Endothelial cell of umbilical vein (primary cell): ENCODE measurements at regions not wholly inside any gene's neighbourhood (a gene's known extent, or its start where the extent isn't known, plus 50 kb on each side); places are given as distances from the start of the nearest gene placed in this dataset.

Experiments
- BruUV-seq: library from RNA; stranded (reverse); fragments of 400-500 nt; replicated peaks from 2 replicates; lab custom pipeline; 2021; lab: Mats Ljungman, UMichigan
- CTCF ChIA-PET: fragments of 300-600, 350-600 bp; sonication (Branson Sonifier 250); formaldehyde crosslinking; loops from one replicate; lab custom pipeline; 2021; ENCODE audit warnings: antibody characterized with exemption, inconsistent platforms; lab: Charles Lee
- POLR2A ChIA-PET: fragments of 300-600, 350-600 bp; sonication (Branson Sonifier 250); formaldehyde crosslinking; loops from one replicate; lab custom pipeline; 2021; ENCODE audit warnings: antibody characterized with exemption, inconsistent platforms; lab: Charles Lee
- DNase-seq: peaks from one replicate; pipeline ENCODE4 v3.0.0-alpha.2; 2011; ENCODE audit warnings: low read depth, low spot score
- FAIRE-seq: peaks from 2 replicates; lab custom pipeline; 2011; peaks lifted over from hg19 to GRCh38; lab: Jason Lieb, UNC
- H2AFZ ChIP-seq: 2 replicates; pipeline ENCODE4 v1.6.0; 2012; ENCODE audit warnings: low read depth, low read length, control low read depth, inconsistent platforms
- H3K27ac ChIP-seq: 2 replicates; pipeline ENCODE4 v1.5.1; 2011; ENCODE audit warnings: low read depth, mild to moderate bottlenecking, control low read depth, low read length, moderate library complexity; ENCODE audit not compliant: insufficient read depth
- H3K27me3 ChIP-seq, 2 experiments: 2 replicates each; pipeline versions ENCODE4 v1.6.0 to v1.6.1; 2011; ENCODE audit warnings: low read length in 2 of 2, mixed read lengths in 1 of 2; ENCODE audit not compliant: control insufficient read depth in 2 of 2, insufficient read depth in 2 of 2
- H3K36me3 ChIP-seq, 2 experiments: 2 replicates in 1 of 2; 3 replicates in 1 of 2; pipeline ENCODE4 v1.5.1; 2011; ENCODE audit warnings: low read length in 2 of 2, mild to moderate bottlenecking in 1 of 2, moderate library complexity in 1 of 2; ENCODE audit not compliant: control insufficient read depth in 2 of 2, insufficient read depth in 2 of 2; ENCODE audit errors: extremely low read depth in 1 of 2
- H3K4me1 ChIP-seq: 3 replicates; pipeline ENCODE4 v1.5.1; 2011; ENCODE audit warnings: mild to moderate bottlenecking, low read length; ENCODE audit not compliant: control insufficient read depth, insufficient read depth; ENCODE audit errors: extremely low read depth
- H3K4me2 ChIP-seq: 2 replicates; pipeline ENCODE4 v1.6.1; 2011; ENCODE audit warnings: low read length, control low read depth, mixed read lengths; ENCODE audit not compliant: insufficient read depth
- H3K4me3 ChIP-seq, 3 experiments: fragments of 200-600 bp in 1 of 3; sonication (generic), shearing (Covaris generic) in 1 of 3; replicated peaks in 1 of 3; 2 replicates each; pipeline ENCODE4 v1.5.1; 2011 to 2016; ENCODE audit warnings: control low read depth in 3 of 3, low read length in 3 of 3, mild to moderate bottlenecking in 2 of 3, inconsistent platforms in 1 of 3, low read depth in 1 of 3, moderate library complexity in 1 of 3; ENCODE audit not compliant: insufficient read depth in 1 of 3
- H3K79me2 ChIP-seq: 2 replicates; pipeline ENCODE4 v1.6.0; 2012; ENCODE audit warnings: low read length, inconsistent platforms; ENCODE audit not compliant: control insufficient read depth, insufficient read depth
- H3K9ac ChIP-seq: replicated peaks from 2 replicates; pipeline ENCODE3; 2011; ENCODE audit warnings: low read length, control low read depth; ENCODE audit not compliant: insufficient read depth; ENCODE audit errors: extremely low read depth
- H3K9me1 ChIP-seq: replicated peaks from 3 replicates; pipeline ENCODE4 v1.6.0; 2011; ENCODE audit warnings: mild to moderate bottlenecking, low read length; ENCODE audit not compliant: control insufficient read depth, insufficient read depth; ENCODE audit errors: extremely low read depth
- H3K9me3 ChIP-seq: replicated peaks from 2 replicates; pipeline ENCODE4 v1.5.1; 2012; ENCODE audit warnings: low read length, inconsistent platforms; ENCODE audit not compliant: control insufficient read depth, insufficient read depth
- H4K20me1 ChIP-seq: replicated peaks from 2 replicates; pipeline ENCODE3; 2011; ENCODE audit warnings: mild to moderate bottlenecking, low read length; ENCODE audit not compliant: control insufficient read depth, insufficient read depth; ENCODE audit errors: extremely low read depth
- CTCF ChIP-seq, 2 donors: IDR thresholded peaks; 1 replicate in 1 of 2; 2 replicates in 1 of 2; pipeline ENCODE4 v1.5.1; 2011; ENCODE audit warnings: low read length in 2 of 2, mild to moderate bottlenecking in 2 of 2, moderate library complexity in 2 of 2, control low read depth in 1 of 2, inconsistent platforms in 1 of 2, low read depth in 1 of 2; ENCODE audit not compliant: insufficient read depth in 1 of 2; ENCODE audit errors: extremely low read depth in 1 of 2
- EZH2 ChIP-seq: IDR thresholded peaks from 2 replicates; pipeline ENCODE4 v1.6.1; 2012; ENCODE audit warnings: borderline replicate concordance, low read depth, mild to moderate bottlenecking, moderate library complexity, low read length, inconsistent platforms; ENCODE audit not compliant: severe bottlenecking
- FOS ChIP-seq: IDR thresholded peaks from 2 replicates; pipeline ENCODE4 v1.6.1; 2011; ENCODE audit warnings: mild to moderate bottlenecking, low read length, moderate library complexity, borderline replicate concordance; ENCODE audit not compliant: insufficient read depth
- GATA2 ChIP-seq: IDR thresholded peaks from 2 replicates; pipeline ENCODE4 v1.7.0; 2011; ENCODE audit warnings: low read depth, mild to moderate bottlenecking, moderate library complexity, mixed read lengths, low read length; ENCODE audit not compliant: insufficient read length, insufficient read depth
- MYC ChIP-seq: IDR thresholded peaks from one replicate; pipeline ENCODE4 v1.6.1; 2011; ENCODE audit warnings: mild to moderate bottlenecking, low read depth, low read length
- dilution Hi-C: fragments of 300-500 bp; cut with MboI; formaldehyde crosslinking; loops from one replicate; pipeline ENCODE4 v1.15.0; 2019; ENCODE audit warnings: low sequenced_read_pairs; ENCODE audit not compliant: extremely low pct_ligation_motif_present
- intact Hi-C: fragments of 100-400 bp; cut with micrococcal nuclease; formaldehyde crosslinking; loops from one replicate; pipeline ENCODE4 v1.10.0; 2022

GRCh38 chr13:44104969-44105368 is 225.3 kb downstream of the LACC1 start:
- Histone ChIP-seq H3K79me2 (no peaks in the 10 kb centered on the region), H3K4me3 (no peak overlapping the region), H3K36me3 (no peaks in the 10 kb centered on the region), H3K4me1 (no peaks in the 10 kb centered on the region), H2AFZ (no peak overlapping the region), H3K9me1 (no peaks in the 10 kb centered on the region), H3K4me2 (no peak overlapping the region), H4K20me1 (no peaks in the 10 kb centered on the region), H3K27ac (no peak overlapping the region), H3K9me3 (no peaks in the 10 kb centered on the region), H3K9ac (no peak overlapping the region), H3K27me3 (peaks cover 7 to 9% of the 10 kb centered on the region in 2 experiments)
- no peak for TF ChIP-seq FOS
- no peak for TF ChIP-seq MYC
- TF ChIP-seq EZH2: no peak
- dilution Hi-C loops: no loop called here
- POLR2A ChIA-PET: no interaction called here
- no peak for FAIRE-seq
- CTCF ChIA-PET: interaction anchor here (0.8 to 2.3 kb wide), 2 partner anchors 12 to 197 kb away, joined by 3 to 10 read pairs; no protein-coding TSS in a partner anchor
- no TSS peak for BruUV-seq
- intact Hi-C loops: no loop called here
- DNase-seq: no peak

GRCh38 chr13:44106266-44107152 is 226.8 kb downstream of the LACC1 start:
- dilution Hi-C loops: no loop called here
- FAIRE-seq (no peak), DNase-seq (no peak)
- no peaks in the 10 kb centered on the region for H3K4me1 ChIP-seq
- intact Hi-C loops: no loop called here
- H3K27me3 ChIP-seq: peaks cover 7 to 9% of the 10 kb centered on the region in 2 experiments
- H3K79me2 ChIP-seq: no peaks in the 10 kb centered on the region
- no peak overlapping the region for H3K4me2 ChIP-seq
- CTCF ChIA-PET: interaction anchor here (0.8 to 2.3 kb wide), 2 partner anchors 9 to 11 kb away, joined by 3 to 10 read pairs; no protein-coding TSS in a partner anchor
- POLR2A ChIA-PET: no interaction called here
- no peaks in the 10 kb centered on the region for H3K9me1 ChIP-seq
- no TSS peak for BruUV-seq
- H3K27ac ChIP-seq: no peak overlapping the region
- TF ChIP-seq CTCF (IDR thresholded peaks at IDR 0.05; ENCODE audit: extremely low read depth in 1 of 2, insufficient read depth in 1 of 2, low read depth in 1 of 2, low read length in 2 of 2) (no peak), GATA2 (no peak)
- no peak overlapping the region for H2AFZ ChIP-seq
- H3K36me3 ChIP-seq: no peaks in the 10 kb centered on the region
- no peak overlapping the region for H3K4me3 ChIP-seq
- no peaks in the 10 kb centered on the region for H4K20me1 ChIP-seq
- H3K9ac ChIP-seq: no peak overlapping the region
- no peaks in the 10 kb centered on the region for H3K9me3 ChIP-seq
